HepG2 (cell line): ENCODE measurements at regions not wholly inside any gene's neighbourhood (a gene's known extent, or its start where the extent isn't known, plus 50 kb on each side); places are given as distances from the start of the nearest gene placed in this dataset.

Experiments
- ATAC-seq: fragments of 200-7000 bp; cut with Tn5 transposase; 3 replicates; pipeline ENCODE4 v1.9.1; 2020; ENCODE audit warnings: mild to moderate bottlenecking, moderate library complexity
- BruUV-seq: library from RNA; stranded (reverse); fragments of 400-500 nt; replicated peaks from 2 replicates; lab custom pipeline; 2021; lab: Mats Ljungman, UMichigan
- CTCF ChIA-PET: fragments of 300-600 bp; formaldehyde crosslinking; extraction: SDS; loops from one replicate; lab custom pipeline; 2021; ENCODE audit warnings: low total read pairs, inconsistent platforms, low intra/inter-chr PET ratio; lab: Yijun Ruan, JAX
- POLR2A ChIA-PET: fragments of 350-600 bp; sonication (Branson Sonifier 250); formaldehyde crosslinking; loops from one replicate; lab custom pipeline; 2020; ENCODE audit warnings: antibody characterized with exemption, inconsistent platforms; lab: Yijun Ruan, JAX
- DNase-seq: peaks from one replicate; pipeline ENCODE4 v3.0.0-alpha.2; 2015; ENCODE audit warnings: low spot score
- FAIRE-seq: peaks from 3 replicates; lab custom pipeline; 2011; peaks lifted over from hg19 to GRCh38; lab: Jason Lieb, UNC
- H2AFZ ChIP-seq: one replicate; pipeline ENCODE4 v1.6.1; 2011; ENCODE audit warnings: low read length, inconsistent platforms
- H3K27ac ChIP-seq: fragments of 300-600 bp; 3 replicates; pipeline ENCODE4 v1.8.0; 2011; ENCODE audit warnings: mixed run types, mild to moderate bottlenecking, mixed read lengths, low read length, inconsistent platforms; ENCODE audit not compliant: insufficient read depth; ENCODE audit errors: extremely low read length
- H3K27me3 ChIP-seq, 2 experiments: fragments of 200-600 bp in 1 of 2; 2 replicates in 1 of 2; 3 replicates in 1 of 2; pipeline versions ENCODE4 v1.6.0 to v1.8.0; 2011; ENCODE audit warnings: low read length in 2 of 2, mild to moderate bottlenecking in 2 of 2, moderate library complexity in 2 of 2, inconsistent platforms in 1 of 2; ENCODE audit not compliant: insufficient read depth in 2 of 2, control insufficient read depth in 1 of 2
- H3K36me3 ChIP-seq, 2 experiments: fragments of 200-600 bp in 1 of 2; replicated peaks in 1 of 2; 2 replicates in 1 of 2; 3 replicates in 1 of 2; pipeline versions ENCODE4 v1.5.1 to v1.8.0; 2011; ENCODE audit warnings: low read length in 2 of 2, inconsistent platforms in 1 of 2; ENCODE audit not compliant: insufficient read depth in 2 of 2, control insufficient read depth in 1 of 2
- H3K4me1 ChIP-seq: 2 replicates; pipeline ENCODE4 v1.5.1; 2012; ENCODE audit warnings: low read length, inconsistent platforms; ENCODE audit not compliant: insufficient read depth
- H3K4me2 ChIP-seq: 2 replicates; pipeline ENCODE4 v1.6.0; 2011; ENCODE audit warnings: low read depth, low read length, inconsistent platforms
- H3K4me3 ChIP-seq, 3 experiments: fragments of 200-600 bp in 1 of 3; sonication (generic), shearing (Covaris generic) in 1 of 3; replicated peaks in 1 of 3; 2 replicates each; pipeline ENCODE4 v1.5.1; 2011 to 2016; ENCODE audit warnings: low read length in 3 of 3, inconsistent platforms in 2 of 3, low read depth in 2 of 3, mild to moderate bottlenecking in 2 of 3, control low read depth in 1 of 3, mixed read lengths in 1 of 3; ENCODE audit not compliant: insufficient read depth in 1 of 3
- H3K79me2 ChIP-seq: one replicate; pipeline ENCODE4 v1.6.1; 2011; ENCODE audit warnings: low read length, inconsistent platforms; ENCODE audit not compliant: insufficient read depth
- H3K9ac ChIP-seq: 2 replicates; pipeline ENCODE4 v1.6.0; 2011; ENCODE audit warnings: mild to moderate bottlenecking, low read depth, low read length, inconsistent platforms; ENCODE audit not compliant: insufficient read depth
- H3K9me3 ChIP-seq: 2 replicates; pipeline ENCODE4 v1.5.1; 2012; ENCODE audit warnings: mild to moderate bottlenecking, low read length
- H4K20me1 ChIP-seq: 2 replicates; pipeline ENCODE4 v1.6.0; 2011; ENCODE audit warnings: inconsistent platforms, mild to moderate bottlenecking, low read length, moderate library complexity; ENCODE audit not compliant: insufficient read depth
- NCOR1 ChIP-seq: fragments of 200-600 bp; sonication (generic); IDR thresholded peaks from 2 replicates; pipeline ENCODE4 v1.7.0; 2017; ENCODE audit warnings: antibody characterized with exemption, low read length, borderline replicate concordance
- ZBTB7B ChIP-seq: sonication (generic); formaldehyde crosslinking; IDR thresholded peaks from 2 replicates; pipeline ENCODE4 v1.4.0; 2020; ENCODE audit warnings: missing genetic modification reagents
- ZNF335 ChIP-seq: sonication (generic); formaldehyde crosslinking; IDR thresholded peaks from 2 replicates; pipeline ENCODE4 v1.4.0; 2020; ENCODE audit warnings: missing genetic modification reagents
- ZNF577 ChIP-seq: sonication (generic); formaldehyde crosslinking; IDR thresholded peaks from 2 replicates; pipeline ENCODE4 v1.4.0; 2020; ENCODE audit warnings: mild to moderate bottlenecking, low read depth, missing genetic modification reagents, borderline replicate concordance
- WGBS: methylation state at CpG from one replicate; pipeline ENCODE4 v1.1.6; 2017; ENCODE audit warnings: low lambda C conversion rate; 5-methylcytosine and 5-hydroxymethylcytosine counted together
- in situ Hi-C: cut with HindIII; loops from 2 replicates; pipeline ENCODE4 v1.10.0; 2017; ENCODE audit warnings: low pct_unique_long_range_greater_than_20kb; ENCODE audit not compliant: extremely low pct_ligation_motif_present
- intact Hi-C: fragments of 100-400 bp; cut with micrococcal nuclease; formaldehyde crosslinking; loops from one replicate; pipeline ENCODE4 v1.10.0; 2022; ENCODE audit not compliant: unreplicated experiment
- TF ChIP-seq, protein P1 (sequence below): sonication (generic); formaldehyde crosslinking; conservative IDR thresholded peaks from 2 replicates; pipeline ENCODE4 v1.4.0; 2020; ENCODE audit warnings: mild to moderate bottlenecking, missing genetic modification reagents, moderate library complexity
- TF ChIP-seq, protein P2 (sequence below): IDR thresholded peaks from 2 replicates; pipeline ENCODE4 v1.6.1; 2016; ENCODE audit warnings: missing compliant biosample characterization, missing genetic modification reagents, borderline replicate concordance
- TF ChIP-seq, protein P3 (sequence below), 2 experiments: sonication (generic) in 1 of 2; formaldehyde crosslinking in 1 of 2; IDR thresholded peaks; 2 replicates each; pipeline versions ENCODE4 v1.6.1 to v1.9.0; 2014 to 2022; ENCODE audit warnings: antibody characterized with exemption in 1 of 2, borderline replicate concordance in 1 of 2, inconsistent platforms in 1 of 2, low read depth in 1 of 2, missing genetic modification reagents in 1 of 2

DNA sequence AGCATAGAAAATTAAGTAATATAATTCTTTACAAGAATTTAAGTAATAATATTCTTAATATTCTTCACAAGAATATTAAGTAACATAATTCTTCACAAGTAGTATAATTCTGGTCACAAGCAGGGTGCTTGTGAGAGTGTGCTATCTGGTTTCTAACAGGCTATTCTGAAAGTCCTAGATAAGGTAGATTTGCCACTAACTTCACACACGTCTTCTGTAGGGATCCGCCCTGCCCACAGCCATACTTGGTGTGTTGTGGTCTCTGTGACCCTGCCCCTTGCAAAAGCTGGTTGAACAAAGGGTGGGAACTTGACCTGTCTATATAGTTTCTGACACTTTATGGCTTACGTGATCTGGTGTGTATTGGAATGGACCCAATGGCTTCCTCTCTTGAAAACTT is 253.4 kb upstream of the MDFIC2 start:
- no peak for FAIRE-seq

DNA sequence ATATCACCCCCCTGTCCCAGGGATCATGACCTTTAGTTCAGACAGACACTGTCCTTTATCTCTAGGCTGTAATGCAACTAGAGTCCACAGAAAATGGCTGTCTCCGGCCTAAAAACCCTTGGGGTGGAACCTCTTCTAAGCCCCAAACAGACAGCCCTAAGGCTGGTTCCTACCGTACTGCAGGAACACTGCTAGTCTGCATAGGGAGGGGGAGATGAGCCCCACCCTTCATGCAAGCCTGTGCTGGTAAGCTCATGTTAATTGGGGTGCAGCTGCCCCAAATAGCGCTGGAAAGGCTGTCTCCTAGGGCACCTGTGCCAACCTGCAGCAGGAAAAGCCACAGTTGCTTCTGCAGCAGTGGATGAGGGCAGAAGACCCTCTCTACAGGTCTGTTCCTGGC is 252.1 kb upstream of the MDFIC2 start:
- H3K4me1 ChIP-seq: no peaks in the 10 kb centered on the region
- H3K36me3 ChIP-seq: no peaks in the 10 kb centered on the region
- intact Hi-C loops (no loop called here), in situ Hi-C loops (no loop called here)
- H3K4me3 ChIP-seq: no peak overlapping the region
- no peaks in the 10 kb centered on the region for H3K79me2 ChIP-seq
- H4K20me1 ChIP-seq: no peaks in the 10 kb centered on the region
- CTCF ChIA-PET: no interaction called here
- no peak overlapping the region for H2AFZ ChIP-seq
- ATAC-seq: no peak
- no peak overlapping the region for H3K4me2 ChIP-seq
- 0% methylated on average over 2 of the region's 3 CpGs for WGBS
- no peak for DNase-seq
- no peak overlapping the region for H3K9ac ChIP-seq
- no peaks in the 10 kb centered on the region for H3K27me3 ChIP-seq
- BruUV-seq: no TSS peak
- POLR2A ChIA-PET: no interaction called here
- no peak for FAIRE-seq
- H3K27ac ChIP-seq: no peak overlapping the region
- no peaks in the 10 kb centered on the region for H3K9me3 ChIP-seq
- TF ChIP-seq, protein P1, sequence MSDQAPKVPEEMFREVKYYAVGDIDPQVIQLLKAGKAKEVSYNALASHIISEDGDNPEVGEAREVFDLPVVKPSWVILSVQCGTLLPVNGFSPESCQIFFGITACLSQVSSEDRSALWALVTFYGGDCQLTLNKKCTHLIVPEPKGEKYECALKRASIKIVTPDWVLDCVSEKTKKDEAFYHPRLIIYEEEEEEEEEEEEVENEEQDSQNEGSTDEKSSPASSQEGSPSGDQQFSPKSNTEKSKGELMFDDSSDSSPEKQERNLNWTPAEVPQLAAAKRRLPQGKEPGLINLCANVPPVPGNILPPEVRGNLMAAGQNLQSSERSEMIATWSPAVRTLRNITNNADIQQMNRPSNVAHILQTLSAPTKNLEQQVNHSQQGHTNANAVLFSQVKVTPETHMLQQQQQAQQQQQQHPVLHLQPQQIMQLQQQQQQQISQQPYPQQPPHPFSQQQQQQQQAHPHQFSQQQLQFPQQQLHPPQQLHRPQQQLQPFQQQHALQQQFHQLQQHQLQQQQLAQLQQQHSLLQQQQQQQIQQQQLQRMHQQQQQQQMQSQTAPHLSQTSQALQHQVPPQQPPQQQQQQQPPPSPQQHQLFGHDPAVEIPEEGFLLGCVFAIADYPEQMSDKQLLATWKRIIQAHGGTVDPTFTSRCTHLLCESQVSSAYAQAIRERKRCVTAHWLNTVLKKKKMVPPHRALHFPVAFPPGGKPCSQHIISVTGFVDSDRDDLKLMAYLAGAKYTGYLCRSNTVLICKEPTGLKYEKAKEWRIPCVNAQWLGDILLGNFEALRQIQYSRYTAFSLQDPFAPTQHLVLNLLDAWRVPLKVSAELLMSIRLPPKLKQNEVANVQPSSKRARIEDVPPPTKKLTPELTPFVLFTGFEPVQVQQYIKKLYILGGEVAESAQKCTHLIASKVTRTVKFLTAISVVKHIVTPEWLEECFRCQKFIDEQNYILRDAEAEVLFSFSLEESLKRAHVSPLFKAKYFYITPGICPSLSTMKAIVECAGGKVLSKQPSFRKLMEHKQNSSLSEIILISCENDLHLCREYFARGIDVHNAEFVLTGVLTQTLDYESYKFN (CRISPR knock-in tag): no peak
- TF ChIP-seq, protein P2, sequence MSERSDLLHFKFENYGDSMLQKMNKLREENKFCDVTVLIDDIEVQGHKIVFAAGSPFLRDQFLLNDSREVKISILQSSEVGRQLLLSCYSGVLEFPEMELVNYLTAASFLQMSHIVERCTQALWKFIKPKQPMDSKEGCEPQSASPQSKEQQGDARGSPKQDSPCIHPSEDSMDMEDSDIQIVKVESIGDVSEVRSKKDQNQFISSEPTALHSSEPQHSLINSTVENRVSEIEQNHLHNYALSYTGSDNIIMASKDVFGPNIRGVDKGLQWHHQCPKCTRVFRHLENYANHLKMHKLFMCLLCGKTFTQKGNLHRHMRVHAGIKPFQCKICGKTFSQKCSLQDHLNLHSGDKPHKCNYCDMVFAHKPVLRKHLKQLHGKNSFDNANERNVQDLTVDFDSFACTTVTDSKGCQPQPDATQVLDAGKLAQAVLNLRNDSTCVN (CRISPR knock-in tag): no peak
- TF ChIP-seq, protein P3, sequence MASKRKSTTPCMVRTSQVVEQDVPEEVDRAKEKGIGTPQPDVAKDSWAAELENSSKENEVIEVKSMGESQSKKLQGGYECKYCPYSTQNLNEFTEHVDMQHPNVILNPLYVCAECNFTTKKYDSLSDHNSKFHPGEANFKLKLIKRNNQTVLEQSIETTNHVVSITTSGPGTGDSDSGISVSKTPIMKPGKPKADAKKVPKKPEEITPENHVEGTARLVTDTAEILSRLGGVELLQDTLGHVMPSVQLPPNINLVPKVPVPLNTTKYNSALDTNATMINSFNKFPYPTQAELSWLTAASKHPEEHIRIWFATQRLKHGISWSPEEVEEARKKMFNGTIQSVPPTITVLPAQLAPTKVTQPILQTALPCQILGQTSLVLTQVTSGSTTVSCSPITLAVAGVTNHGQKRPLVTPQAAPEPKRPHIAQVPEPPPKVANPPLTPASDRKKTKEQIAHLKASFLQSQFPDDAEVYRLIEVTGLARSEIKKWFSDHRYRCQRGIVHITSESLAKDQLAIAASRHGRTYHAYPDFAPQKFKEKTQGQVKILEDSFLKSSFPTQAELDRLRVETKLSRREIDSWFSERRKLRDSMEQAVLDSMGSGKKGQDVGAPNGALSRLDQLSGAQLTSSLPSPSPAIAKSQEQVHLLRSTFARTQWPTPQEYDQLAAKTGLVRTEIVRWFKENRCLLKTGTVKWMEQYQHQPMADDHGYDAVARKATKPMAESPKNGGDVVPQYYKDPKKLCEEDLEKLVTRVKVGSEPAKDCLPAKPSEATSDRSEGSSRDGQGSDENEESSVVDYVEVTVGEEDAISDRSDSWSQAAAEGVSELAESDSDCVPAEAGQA (IDR thresholded peaks at IDR 0.05; ENCODE audit: low read depth): no peak
- TF ChIP-seq, protein P3 (CRISPR knock-in tag; IDR thresholded peaks at IDR 0.05; ENCODE audit: borderline replicate concordance): no peak

More for the DNA sequence above, 253.4 kb upstream of the MDFIC2 start:
- Histone ChIP-seq H3K9ac (no peak overlapping the region), H3K79me2 (no peaks in the 10 kb centered on the region), H4K20me1 (no peaks in the 10 kb centered on the region), H3K4me3 (no peak overlapping the region), H3K9me3 (no peaks in the 10 kb centered on the region), H3K36me3 (no peaks in the 10 kb centered on the region), H3K4me1 (no peaks in the 10 kb centered on the region), H3K27ac (no peak overlapping the region), H3K4me2 (no peak overlapping the region), H2AFZ (no peak overlapping the region), H3K27me3 (no peaks in the 10 kb centered on the region)
- no peak for ATAC-seq
- POLR2A ChIA-PET: no interaction called here
- WGBS: 2% methylated on average over 3 of the region's 3 CpGs
- in situ Hi-C loops (no loop called here), intact Hi-C loops (no loop called here)
- TF ChIP-seq ZNF577 (CRISPR knock-in tag): no peak
- no peak for TF ChIP-seq ZNF335 (CRISPR knock-in tag)
- TF ChIP-seq ZBTB7B (CRISPR knock-in tag): no peak
- no peak for TF ChIP-seq NCOR1
- CTCF ChIA-PET: no interaction called here
- no TSS peak for BruUV-seq
- DNase-seq: no peak
